ENCODE measurements at regions not wholly inside any gene's neighbourhood (a gene's known extent, or its start where the extent isn't known, plus 50 kb on each side); places are given as distances from the start of the nearest gene placed in this dataset.

GRCh38 chr5:164545507-164545906 is 1040.1 kb downstream of the MAT2B start:
- H3K4me3 ChIP-seq (ENCODE audit: low read depth, low read length), result no peak overlapping the region

DNA sequence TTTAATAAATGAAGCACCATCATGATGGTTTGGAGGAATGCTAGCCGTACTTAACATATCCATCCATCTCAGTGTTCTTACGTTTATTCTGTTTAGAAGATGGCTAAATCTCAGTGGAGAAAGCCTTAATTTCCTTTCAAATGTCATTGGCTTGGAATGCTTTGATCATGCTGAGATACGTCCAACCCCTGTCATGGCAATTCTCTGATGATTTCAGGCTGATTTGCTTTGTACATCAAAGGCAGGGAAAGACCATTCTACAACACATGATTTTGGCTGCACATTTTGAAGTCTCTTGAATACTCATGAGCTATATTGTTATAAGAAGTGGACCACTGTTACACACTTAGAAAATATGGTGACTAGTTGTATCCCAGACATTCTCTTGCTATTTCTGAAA is 1048.4 kb downstream of the MAT2B start:
- no peak overlapping the region for H3K4me3 ChIP-seq (ENCODE audit: low read depth, low read length)

GRCh38 chr5:164555809-164556208 is 1050.4 kb downstream of the MAT2B start:
- H3K4me3 ChIP-seq (ENCODE audit: low read depth, low read length), result no peak overlapping the region

DNA sequence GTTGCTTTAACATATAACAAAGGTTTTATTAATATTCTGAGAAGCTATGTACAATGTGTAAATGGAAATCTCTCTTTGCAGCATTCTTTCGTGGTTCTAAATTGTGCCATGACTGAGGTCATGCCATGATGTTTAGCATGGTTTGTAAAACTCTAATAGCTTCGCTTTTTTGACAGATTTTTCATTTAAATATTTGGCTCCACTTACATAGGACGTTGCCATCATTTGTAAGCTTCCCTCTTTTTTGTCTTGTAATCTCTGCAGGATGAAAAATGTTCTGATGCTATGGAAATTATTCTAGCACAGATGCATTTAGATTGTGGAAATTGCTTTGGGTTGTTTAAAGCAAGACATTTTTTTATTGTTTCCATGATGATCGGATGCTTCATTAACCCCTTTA is 1054.8 kb downstream of the MAT2B start:
- H3K4me3 ChIP-seq (ENCODE audit: low read depth, low read length), result no peak overlapping the region

GRCh38 chr5:164561933-164562872 is 1056.8 kb downstream of the MAT2B start:
- no peak overlapping the region for H3K4me3 ChIP-seq (ENCODE audit: low read depth, low read length)

DNA sequence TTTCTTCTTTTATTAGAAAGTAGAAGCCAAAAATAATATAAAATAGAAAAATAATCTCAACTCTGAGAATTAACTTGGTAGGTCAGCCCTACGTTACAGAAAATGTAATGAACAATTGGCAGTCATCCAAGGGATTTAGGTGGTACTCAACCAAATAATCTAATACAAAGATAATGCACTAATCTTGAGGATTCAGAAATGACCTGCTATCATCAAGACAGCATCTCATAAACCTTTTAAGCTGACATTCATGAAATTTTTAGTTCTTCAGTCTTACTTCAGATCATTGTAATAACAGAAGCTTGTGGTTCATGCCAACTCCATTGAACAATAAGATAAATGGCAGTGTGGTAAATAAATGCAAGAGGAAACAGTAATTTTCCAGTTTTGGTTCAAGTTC is 1058.0 kb downstream of the MAT2B start:
- H3K4me3 ChIP-seq (ENCODE audit: low read depth, low read length), result no peak overlapping the region

DNA sequence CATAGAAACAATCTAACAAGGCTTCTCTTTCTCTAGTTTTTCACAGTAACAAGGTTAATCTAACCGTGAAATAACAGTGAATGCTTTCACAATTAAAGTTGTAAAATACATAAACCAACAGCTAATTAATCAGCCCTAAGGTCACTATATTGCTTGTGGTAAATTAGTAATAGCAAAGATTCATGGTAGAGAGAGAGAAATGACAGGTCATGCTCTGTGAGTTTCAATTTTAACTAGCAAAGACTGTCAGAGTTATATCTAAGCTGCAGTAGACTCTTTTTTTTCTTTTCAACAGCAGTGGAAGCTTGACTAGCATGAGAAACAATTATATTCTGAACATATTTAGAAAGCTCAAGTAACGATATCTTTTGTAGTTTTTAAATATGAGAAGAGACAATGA is 1068.0 kb downstream of the MAT2B start:
- H3K4me3 ChIP-seq (ENCODE audit: low read depth, low read length), result no peak overlapping the region

DNA sequence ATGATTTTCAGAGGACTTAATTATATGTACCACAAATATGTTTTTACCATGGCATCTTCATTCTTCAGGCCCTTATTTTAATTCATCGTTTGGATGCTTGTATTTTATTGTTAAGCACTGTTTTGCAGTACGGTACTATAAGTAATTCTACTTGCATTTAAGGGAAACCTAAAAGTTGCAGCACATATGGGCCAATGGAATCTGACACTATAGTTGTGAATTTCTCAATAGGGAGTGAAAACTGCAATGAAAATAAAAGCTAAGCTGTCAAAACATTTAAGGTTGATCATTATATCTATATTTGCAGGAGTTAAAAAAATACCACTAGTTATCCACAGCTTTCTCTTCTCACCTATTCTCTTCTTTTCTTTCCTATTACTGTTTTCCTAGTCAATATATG is 1071.8 kb downstream of the MAT2B start:
- no peak overlapping the region for H3K4me3 ChIP-seq (ENCODE audit: low read depth, low read length)

- H3K4me3 ChIP-seq (ENCODE audit: low read depth, low read length), result no peak overlapping the region
These were observed 1072.3 kb downstream of the MAT2B start for GRCh38 chr5:164577742-164578141.

DNA sequence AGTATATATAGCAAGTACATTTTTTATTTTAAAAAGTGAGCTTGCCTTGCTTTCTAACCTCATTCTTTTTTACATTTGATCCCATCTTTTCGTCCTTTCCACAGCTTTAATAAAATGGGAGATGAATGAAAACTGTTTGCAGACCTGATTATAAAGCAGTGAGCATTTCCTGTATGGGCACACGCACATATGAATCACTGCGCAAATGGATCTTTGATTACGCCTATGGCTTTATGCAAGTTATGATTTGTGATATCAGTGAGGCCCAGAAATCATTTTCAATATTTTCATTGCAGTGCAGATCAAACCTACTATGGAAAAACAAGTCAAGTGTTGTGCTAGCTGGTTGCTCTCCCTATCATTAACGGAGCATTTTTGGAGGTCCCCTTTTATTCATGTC is 1073.0 kb downstream of the MAT2B start:
- no peak overlapping the region for H3K4me3 ChIP-seq (ENCODE audit: low read depth, low read length)

DNA sequence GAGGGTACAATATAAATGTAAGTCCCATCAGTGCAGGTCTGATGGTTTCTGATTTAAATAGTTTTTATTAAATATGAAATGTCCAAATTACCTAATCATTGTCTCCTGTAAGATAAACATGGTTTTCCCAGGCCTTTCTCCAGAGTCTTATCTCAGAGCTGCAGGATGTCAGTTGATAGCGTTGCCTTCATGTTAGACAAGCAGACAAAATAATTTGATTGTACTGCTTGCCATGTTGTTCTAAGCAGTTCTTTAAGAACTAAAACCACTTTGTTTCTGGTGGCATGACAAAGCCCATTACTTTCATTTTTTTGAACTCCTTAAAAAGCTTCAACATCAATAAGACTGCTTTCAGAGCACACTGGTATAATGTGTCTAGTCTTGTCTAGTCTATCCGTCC is 1073.5 kb downstream of the MAT2B start:
- no peak overlapping the region for H3K4me3 ChIP-seq (ENCODE audit: low read depth, low read length)

DNA sequence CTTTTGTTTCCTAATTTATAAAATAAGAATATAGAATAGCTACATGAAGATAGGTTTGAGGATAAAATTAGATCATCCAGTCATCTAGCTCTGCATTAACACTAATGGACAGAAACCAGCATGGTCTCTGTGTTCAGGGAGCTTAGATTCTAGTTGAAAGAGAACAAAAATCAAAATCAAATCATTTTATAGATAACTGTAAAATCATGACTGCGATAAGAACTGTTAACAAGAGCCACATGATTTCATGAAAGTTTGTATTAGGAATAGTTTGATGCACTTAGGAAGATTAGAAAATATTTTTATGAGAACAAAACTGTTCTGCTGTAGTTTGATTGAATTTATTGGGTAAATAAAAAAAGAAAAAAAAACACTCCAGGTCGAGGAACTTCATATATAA is 1074.7 kb downstream of the MAT2B start:
- H3K4me3 ChIP-seq (ENCODE audit: low read depth, low read length), result no peak overlapping the region

GRCh38 chr5:164581889-164582288 is 1076.5 kb downstream of the MAT2B start:
- H3K4me3 ChIP-seq (ENCODE audit: low read depth, low read length), result no peak overlapping the region

- no peak overlapping the region for H3K4me3 ChIP-seq (ENCODE audit: low read depth, low read length)
These were observed 1088.6 kb downstream of the MAT2B start for GRCh38 chr5:164593982-164594381.

DNA sequence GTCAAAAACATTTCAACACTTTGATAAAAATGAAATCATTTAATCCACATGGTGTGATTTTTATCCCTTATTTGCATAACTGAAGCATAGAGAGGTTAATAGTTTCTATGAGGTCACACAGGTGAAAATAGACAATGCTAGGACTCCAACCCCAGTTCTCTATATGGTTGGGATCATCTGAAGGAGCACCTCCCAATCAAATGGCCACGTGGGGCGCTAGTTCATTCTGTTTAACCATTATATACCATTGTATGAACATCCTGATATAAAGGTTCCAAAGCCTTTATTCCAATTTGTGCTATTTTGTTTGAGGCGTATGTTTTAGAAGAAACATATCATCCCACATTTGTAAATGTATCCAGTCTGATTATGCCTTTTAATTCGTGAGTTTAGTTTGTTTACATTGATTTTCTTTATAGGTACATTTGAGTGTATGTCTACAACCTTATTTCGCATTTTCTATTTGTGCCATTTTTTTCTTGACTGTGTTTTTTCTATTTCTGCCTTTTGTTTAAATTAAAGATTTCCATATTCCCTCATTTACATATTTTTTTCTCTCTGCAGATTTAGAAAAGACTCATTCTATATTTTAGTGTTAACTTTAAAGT is 1092.0 kb downstream of the MAT2B start:
- H3K4me3 ChIP-seq (ENCODE audit: low read depth, low read length), result no peak overlapping the region

GRCh38 chr5:164600274-164600673 is 1094.9 kb downstream of the MAT2B start:
- H3K4me3 ChIP-seq (ENCODE audit: low read depth, low read length), result no peak overlapping the region

DNA sequence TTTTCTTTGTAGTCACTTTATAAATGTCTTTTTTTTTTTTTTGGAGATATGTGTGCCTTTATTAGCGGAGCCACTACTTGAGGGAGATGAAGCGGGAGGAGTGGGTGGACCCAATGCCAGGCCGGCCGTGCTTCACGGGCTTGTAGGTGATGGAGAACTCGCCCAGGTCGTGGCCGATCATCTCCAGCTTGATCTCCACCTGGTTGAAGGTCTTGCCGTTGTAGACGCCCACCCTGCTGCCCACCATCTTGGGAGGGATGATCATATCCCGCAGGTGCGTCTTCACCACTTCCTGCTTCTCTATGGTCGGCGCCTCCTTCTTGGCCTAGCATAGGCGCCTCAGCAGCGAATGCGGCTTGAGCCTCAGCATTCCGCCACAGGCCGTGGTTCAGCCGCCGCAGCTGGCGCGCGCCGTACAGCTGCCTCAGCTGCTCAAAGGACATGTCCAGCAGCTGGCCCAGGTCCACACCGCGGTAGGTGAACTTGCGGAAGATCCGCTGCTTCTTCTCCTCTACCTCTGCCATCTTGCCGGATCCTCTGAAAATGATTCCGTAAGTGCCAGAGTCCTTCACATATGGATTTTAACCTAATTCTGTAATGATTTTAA is 1095.6 kb downstream of the MAT2B start:
- H3K4me3 ChIP-seq (ENCODE audit: low read depth, low read length), result no peak overlapping the region

- H3K4me3 ChIP-seq (ENCODE audit: low read depth, low read length), result no peak overlapping the region
These were observed 1103.1 kb downstream of the MAT2B start for GRCh38 chr5:164608507-164608906.

- H3K4me3 ChIP-seq (ENCODE audit: low read depth, low read length), result no peak overlapping the region
These were observed 1105.0 kb downstream of the MAT2B start for GRCh38 chr5:164610374-164610773.

DNA sequence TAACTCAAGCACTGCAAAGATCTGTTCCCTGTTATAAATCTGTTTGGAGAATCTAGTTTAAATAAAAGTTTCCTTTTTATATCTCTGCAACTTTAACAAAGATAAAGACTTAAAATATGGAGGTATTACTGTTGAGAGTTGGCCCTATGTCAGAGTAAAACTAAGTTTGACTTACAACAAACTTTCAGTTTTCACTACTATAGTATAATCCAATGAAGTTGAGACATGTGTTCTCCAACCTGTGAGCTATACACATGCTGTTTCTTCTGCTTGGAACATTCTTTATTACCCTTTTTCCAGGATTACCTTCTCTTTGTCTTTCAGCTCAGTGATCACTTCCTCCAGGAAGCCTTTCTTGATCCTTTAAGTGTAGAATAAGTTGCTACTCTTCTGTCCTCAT is 1109.3 kb downstream of the MAT2B start:
- H3K4me3 ChIP-seq (ENCODE audit: low read depth, low read length), result no peak overlapping the region

DNA sequence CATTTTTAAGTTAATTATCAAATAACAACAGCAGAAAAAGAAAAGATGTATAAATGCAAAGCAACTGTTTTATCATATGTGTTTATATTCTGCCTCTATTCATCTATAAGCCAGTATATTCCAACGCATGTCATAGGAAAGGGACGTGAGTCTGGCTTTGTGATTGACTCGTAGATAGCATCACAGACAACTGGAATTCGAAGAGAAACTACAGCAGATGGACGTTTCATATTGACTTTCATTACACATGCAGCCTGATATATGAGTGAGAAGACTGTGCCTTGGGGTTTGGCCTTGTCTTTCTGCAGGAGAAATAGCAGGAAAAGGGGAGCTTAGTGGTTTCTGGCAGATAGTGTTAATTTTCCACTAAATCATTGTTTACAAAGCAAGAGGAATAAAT is 1111.9 kb downstream of the MAT2B start:
- no peak overlapping the region for H3K4me3 ChIP-seq (ENCODE audit: low read depth, low read length)

DNA sequence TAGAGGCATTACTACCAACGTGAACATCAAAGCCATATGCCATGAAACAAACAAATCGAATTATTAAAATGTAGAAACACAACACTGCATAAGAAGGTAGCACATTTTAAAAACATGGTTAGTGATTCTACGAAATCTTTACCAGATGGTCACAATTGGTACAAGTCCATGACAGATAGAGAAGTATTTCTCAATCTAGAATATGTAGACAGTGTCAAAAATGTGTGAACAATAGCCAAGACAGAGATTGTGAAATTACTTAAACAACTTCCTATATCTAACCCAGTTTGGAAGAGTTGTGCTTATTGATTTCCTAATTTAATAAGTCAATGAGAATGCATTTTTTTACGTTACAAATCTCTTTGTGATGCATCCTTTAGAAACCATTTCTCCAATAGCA is 1121.6 kb downstream of the MAT2B start:
- H3K4me3 ChIP-seq (ENCODE audit: low read depth, low read length), result no peak overlapping the region

Data from iPS-11a (cell line).